HepG2 (cell line): ENCODE measurements at regions not wholly inside any gene's neighbourhood (a gene's known extent, or its start where the extent isn't known, plus 50 kb on each side); places are given as distances from the start of the nearest gene placed in this dataset.

Source experiments
- EED ChIP-seq: sonication (generic); formaldehyde crosslinking; IDR thresholded peaks from 2 replicates; pipeline ENCODE4 v1.5.0; 2020; ENCODE audit warnings: mild to moderate bottlenecking, missing genetic modification reagents
- NFKBIZ ChIP-seq: IDR thresholded peaks from 2 replicates; pipeline ENCODE4 v1.6.1; 2018; ENCODE audit warnings: missing genetic modification reagents, missing compliant biosample characterization

DNA sequence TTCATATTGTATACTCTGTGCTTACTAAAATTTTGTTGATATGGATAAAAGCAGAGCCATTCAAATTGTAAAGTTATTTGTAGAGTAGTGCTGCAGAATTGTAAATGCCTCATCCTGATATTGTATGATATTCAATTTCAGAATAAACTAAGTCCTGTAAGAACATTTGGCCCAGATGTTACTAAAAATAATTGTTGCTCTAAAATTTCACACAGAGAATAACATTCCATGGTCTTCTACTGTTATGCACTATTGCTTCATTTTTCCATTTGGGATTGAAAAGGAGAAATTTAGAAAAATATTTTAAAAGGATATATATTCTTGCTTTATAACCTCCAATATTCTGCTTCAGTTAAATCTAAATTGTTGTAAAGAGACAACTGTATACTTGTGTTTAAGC, 195.6 kb downstream of the LARP7 start:
- TF ChIP-seq NFKBIZ (CRISPR knock-in tag) (no peak), EED (CRISPR knock-in tag) (no peak)
